Type B pancreatic cell (in vitro differentiated cells): ENCODE measurements at regions not wholly inside any gene's neighbourhood (a gene's known extent, or its start where the extent isn't known, plus 50 kb on each side); places are given as distances from the start of the nearest gene placed in this dataset.

Experiments used
- DNase-seq: peaks from one replicate; pipeline ENCODE4 v3.0.0; 2021; ENCODE audit warnings: mixed read lengths; ENCODE audit not compliant: unreplicated experiment; ENCODE audit errors: extremely low spot score
- H3K27ac Mint-ChIP-seq: 2 replicates; pipeline ENCODE4 v1.8.0; 2021; ENCODE audit warnings: mild to moderate bottlenecking, mixed read lengths
- H3K27me3 Mint-ChIP-seq: 2 replicates; pipeline ENCODE4 v1.8.0; 2021; ENCODE audit warnings: mixed read lengths
- H3K36me3 Mint-ChIP-seq: 2 replicates; pipeline ENCODE4 v1.8.0; 2021; ENCODE audit warnings: mixed read lengths
- H3K4me1 Mint-ChIP-seq: one replicate; pipeline ENCODE4 v1.8.0; 2021; ENCODE audit warnings: mixed read lengths; ENCODE audit not compliant: unreplicated experiment
- H3K4me3 Mint-ChIP-seq: 2 replicates; pipeline ENCODE4 v1.8.0; 2021; ENCODE audit warnings: mild to moderate bottlenecking, mixed read lengths
- H3K9me3 Mint-ChIP-seq: 2 replicates; pipeline ENCODE4 v1.8.0; 2021; ENCODE audit warnings: mixed read lengths
- CTCF ChIP-seq: fragments of 200-600 bp; sonication (generic); conservative IDR thresholded peaks from 2 replicates; pipeline ENCODE4 v1.5.0; 2021; ENCODE audit warnings: antibody characterized with exemption, mild to moderate bottlenecking

DNA sequence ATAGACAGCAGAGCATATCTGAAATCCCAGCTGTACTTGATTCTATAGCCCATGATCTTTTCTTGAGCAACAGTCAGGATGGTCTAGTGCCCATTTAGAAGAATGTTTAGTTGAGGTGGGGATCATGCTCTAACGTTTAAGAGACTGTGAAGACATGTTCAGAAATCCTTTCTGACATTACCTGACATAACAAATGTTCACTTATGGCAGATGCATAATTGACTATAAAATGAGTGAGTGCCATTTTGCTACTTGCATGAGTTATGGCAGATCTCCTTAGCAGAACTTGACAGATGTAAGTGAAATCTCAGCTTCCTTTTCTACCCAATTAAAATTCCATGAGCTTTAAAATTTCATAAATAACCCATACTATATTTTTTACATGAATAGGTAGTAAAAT is 209.5 kb upstream of the MMADHC start:
- peaks cover 15% of the 10 kb centered on the region for H3K4me1 Mint-ChIP-seq
- H3K9me3 Mint-ChIP-seq = no peaks in the 10 kb centered on the region
- no peak overlapping the region for H3K4me3 Mint-ChIP-seq
- H3K27ac Mint-ChIP-seq = no peak overlapping the region
- no peak for DNase-seq
- H3K27me3 Mint-ChIP-seq = no peaks in the 10 kb centered on the region
- H3K36me3 Mint-ChIP-seq = no peaks in the 10 kb centered on the region
- no peak for TF ChIP-seq CTCF

DNA sequence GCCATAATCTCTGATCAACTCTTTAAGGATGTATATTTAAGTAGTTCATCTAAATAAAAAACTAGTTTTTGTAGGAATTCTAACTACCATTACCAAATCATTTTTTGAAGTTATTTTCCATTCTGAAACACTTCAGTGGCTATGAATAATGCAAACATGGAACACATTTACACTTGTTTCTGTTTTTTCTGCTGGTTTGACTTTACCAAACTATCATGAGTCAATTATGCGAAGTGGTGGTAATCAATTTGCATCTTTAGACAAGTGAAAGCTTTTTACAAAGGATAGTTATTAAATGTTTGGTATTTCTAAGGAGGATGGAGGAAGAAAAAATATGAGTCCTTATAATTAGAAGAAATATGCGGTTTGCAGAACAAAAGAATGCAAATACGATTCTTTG is 202.0 kb upstream of the MMADHC start:
- no peak overlapping the region for H3K4me3 Mint-ChIP-seq
- no peaks in the 10 kb centered on the region for H3K36me3 Mint-ChIP-seq
- TF ChIP-seq CTCF = no peak

DNA sequence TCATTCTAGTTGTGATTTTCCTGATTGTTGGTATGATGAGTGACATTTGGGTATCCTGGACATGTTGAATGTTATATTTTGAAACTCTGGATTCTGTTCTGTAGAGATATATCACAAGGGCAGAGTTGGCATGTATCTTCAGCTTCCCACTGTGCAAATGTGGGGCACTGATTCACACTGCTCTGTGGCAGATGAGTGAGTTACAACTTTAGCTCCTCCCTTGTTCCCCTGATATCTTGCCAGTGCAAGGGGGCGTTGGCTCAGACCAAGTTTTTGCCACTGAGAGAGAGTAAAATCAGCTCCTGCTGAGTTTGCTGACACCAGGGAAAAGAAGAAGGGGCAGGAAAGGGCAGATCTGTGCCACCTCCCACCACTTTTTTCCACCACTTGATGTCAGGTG is 199.6 kb upstream of the MMADHC start:
- no peak for DNase-seq
- H3K4me1 Mint-ChIP-seq = no peaks in the 10 kb centered on the region
- no peaks in the 10 kb centered on the region for H3K36me3 Mint-ChIP-seq
- peaks cover 4% of the 10 kb centered on the region for H3K9me3 Mint-ChIP-seq
- no peak overlapping the region for H3K27ac Mint-ChIP-seq
- TF ChIP-seq CTCF = no peak
- H3K27me3 Mint-ChIP-seq = peaks cover 3% of the 10 kb centered on the region
- no peak overlapping the region for H3K4me3 Mint-ChIP-seq

More for the DNA sequence above, 202.0 kb upstream of the MMADHC start:
- Mint-ChIP-seq H3K27ac (no peak overlapping the region), H3K4me1 (no peaks in the 10 kb centered on the region), H3K9me3 (peaks cover 2% of the 10 kb centered on the region), H3K27me3 (no peaks in the 10 kb centered on the region)
- no peak for DNase-seq

GRCh38 chr2:149783284-149783683 is 195.7 kb upstream of the MMADHC start:
- Mint-ChIP-seq H3K27ac (no peak overlapping the region), H3K9me3 (peaks cover 4% of the 10 kb centered on the region), H3K4me3 (no peak overlapping the region), H3K4me1 (no peaks in the 10 kb centered on the region), H3K27me3 (peaks cover 3% of the 10 kb centered on the region), H3K36me3 (no peaks in the 10 kb centered on the region)
- no peak for TF ChIP-seq CTCF
- DNase-seq = no peak

GRCh38 chr2:149782572-149782971 is 195.0 kb upstream of the MMADHC start:
- DNase-seq = no peak
- no peaks in the 10 kb centered on the region for H3K36me3 Mint-ChIP-seq
- no peaks in the 10 kb centered on the region for H3K4me1 Mint-ChIP-seq
- H3K4me3 Mint-ChIP-seq = no peak overlapping the region
- no peak for TF ChIP-seq CTCF
- H3K27ac Mint-ChIP-seq = no peak overlapping the region
- H3K9me3 Mint-ChIP-seq = peaks cover 4% of the 10 kb centered on the region
- H3K27me3 Mint-ChIP-seq = peaks cover 3% of the 10 kb centered on the region

DNA sequence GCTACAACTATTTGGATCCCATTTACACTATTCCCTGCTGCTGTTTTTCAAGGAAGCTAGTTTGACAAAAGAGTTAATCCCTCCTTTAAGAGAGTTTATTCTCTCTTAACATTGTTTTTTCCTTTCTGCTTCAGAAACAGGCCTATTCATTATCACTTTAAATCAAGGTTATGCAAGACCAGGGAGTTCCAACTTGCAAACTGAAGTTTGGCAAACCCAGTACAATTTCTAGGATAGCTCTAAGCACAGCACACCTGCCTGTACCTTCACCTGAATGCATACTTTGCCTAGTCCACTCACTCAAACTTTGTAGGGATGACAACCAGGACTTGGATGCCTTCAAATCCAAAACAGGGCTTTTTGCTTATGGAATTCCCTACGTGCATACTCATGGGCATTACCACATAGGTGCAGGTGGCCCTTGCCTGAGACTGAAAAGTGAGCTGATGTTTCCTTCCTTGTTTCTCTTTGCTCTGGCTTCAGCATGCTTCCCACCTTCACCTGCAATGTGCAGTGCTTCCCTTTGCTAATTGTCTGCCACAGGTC is 193.8 kb upstream of the MMADHC start:
- no peak for DNase-seq
- H3K36me3 Mint-ChIP-seq = no peaks in the 10 kb centered on the region
- TF ChIP-seq CTCF = no peak
- no peaks in the 10 kb centered on the region for H3K4me1 Mint-ChIP-seq
- H3K27me3 Mint-ChIP-seq = peaks cover 3% of the 10 kb centered on the region
- no peak overlapping the region for H3K27ac Mint-ChIP-seq
- no peak overlapping the region for H3K4me3 Mint-ChIP-seq
- peaks cover 4% of the 10 kb centered on the region for H3K9me3 Mint-ChIP-seq
